ENCODE measurements at regions not wholly inside any gene's neighbourhood (a gene's known extent, or its start where the extent isn't known, plus 50 kb on each side); places are given as distances from the start of the nearest gene placed in this dataset.

- DNase-seq (ENCODE audit: low read depth, low spot score) (no peak), FAIRE-seq (no peak)
- Histone ChIP-seq H3K4me1 (ENCODE audit: control insufficient read depth, extremely low read depth, insufficient read depth, low read length) (no peaks in the 10 kb centered on the region), H3K36me3 (ENCODE audit: control insufficient read depth in 2 of 2, extremely low read depth in 1 of 2, insufficient read depth in 2 of 2, low read length in 2 of 2) (no peaks in the 10 kb centered on the region), H3K4me2 (ENCODE audit: insufficient read depth, low read length) (no peak overlapping the region), H3K27ac (ENCODE audit: insufficient read depth, low read depth, low read length) (no peak overlapping the region), H4K20me1 (replicated peaks; ENCODE audit: control insufficient read depth, extremely low read depth, insufficient read depth, low read length) (no peaks in the 10 kb centered on the region), H3K9ac (replicated peaks; ENCODE audit: extremely low read depth, insufficient read depth, low read length) (no peak overlapping the region), H3K9me3 (replicated peaks; ENCODE audit: control insufficient read depth, insufficient read depth, low read length) (no peaks in the 10 kb centered on the region), H3K27me3 (ENCODE audit: control insufficient read depth in 2 of 2, insufficient read depth in 2 of 2, low read length in 2 of 2) (no peaks in the 10 kb centered on the region), H2AFZ (ENCODE audit: low read depth, low read length) (no peak overlapping the region), H3K9me1 (replicated peaks; ENCODE audit: control insufficient read depth, extremely low read depth, insufficient read depth, low read length) (no peaks in the 10 kb centered on the region), H3K4me3 (replicated peaks in 1 of 3; ENCODE audit: insufficient read depth in 1 of 3, low read depth in 1 of 3, low read length in 3 of 3) (no peak overlapping the region), H3K79me2 (ENCODE audit: control insufficient read depth, insufficient read depth, low read length) (no peaks in the 10 kb centered on the region)
- ChIA-PET POLR2A (no interaction called here), CTCF (no interaction called here)
- intact Hi-C loops (cut with micrococcal nuclease) (no loop called here), dilution Hi-C loops (cut with MboI; ENCODE audit: extremely low pct_ligation_motif_present, low sequenced_read_pairs) (no loop called here)
- no peak for TF ChIP-seq MAX (IDR thresholded peaks at IDR 0.05; ENCODE audit: insufficient read depth, insufficient read length)
- TF ChIP-seq FOS (IDR thresholded peaks at IDR 0.05; ENCODE audit: borderline replicate concordance, insufficient read depth, low read length): no peak
- BruUV-seq (replicated peaks): no TSS peak
Observed at GRCh38 chr5:163185315-163185714, 252.1 kb upstream of the CCNG1 start.

GRCh38 chr5:163189023-163189553 lies 248.3 kb upstream of the CCNG1 start:
- Histone ChIP-seq H3K36me3 (ENCODE audit: control insufficient read depth in 2 of 2, extremely low read depth in 1 of 2, insufficient read depth in 2 of 2, low read length in 2 of 2) (no peaks in the 10 kb centered on the region), H3K9me3 (replicated peaks; ENCODE audit: control insufficient read depth, insufficient read depth, low read length) (no peaks in the 10 kb centered on the region), H3K4me3 (replicated peaks in 1 of 3; ENCODE audit: insufficient read depth in 1 of 3, low read depth in 1 of 3, low read length in 3 of 3) (no peak overlapping the region), H3K27ac (ENCODE audit: insufficient read depth, low read depth, low read length) (no peak overlapping the region), H3K27me3 (ENCODE audit: control insufficient read depth in 2 of 2, insufficient read depth in 2 of 2, low read length in 2 of 2) (no peaks in the 10 kb centered on the region), H2AFZ (ENCODE audit: low read depth, low read length) (no peak overlapping the region), H4K20me1 (replicated peaks; ENCODE audit: control insufficient read depth, extremely low read depth, insufficient read depth, low read length) (no peaks in the 10 kb centered on the region), H3K9ac (replicated peaks; ENCODE audit: extremely low read depth, insufficient read depth, low read length) (no peak overlapping the region), H3K4me2 (ENCODE audit: insufficient read depth, low read length) (no peak overlapping the region), H3K79me2 (ENCODE audit: control insufficient read depth, insufficient read depth, low read length) (no peaks in the 10 kb centered on the region), H3K9me1 (replicated peaks; ENCODE audit: control insufficient read depth, extremely low read depth, insufficient read depth, low read length) (no peaks in the 10 kb centered on the region), H3K4me1 (ENCODE audit: control insufficient read depth, extremely low read depth, insufficient read depth, low read length) (no peaks in the 10 kb centered on the region)
- dilution Hi-C loops (cut with MboI; ENCODE audit: extremely low pct_ligation_motif_present, low sequenced_read_pairs) (no loop called here), intact Hi-C loops (cut with micrococcal nuclease) (no loop called here)
- DNase-seq (ENCODE audit: low read depth, low spot score): no peak
- POLR2A ChIA-PET: no interaction called here
- BruUV-seq (replicated peaks): no TSS peak
- CTCF ChIA-PET: no interaction called here
- FAIRE-seq: no peak
- TF ChIP-seq EZH2 (IDR thresholded peaks at IDR 0.05; ENCODE audit: borderline replicate concordance, low read depth, low read length, severe bottlenecking) (no peak), GATA2 (IDR thresholded peaks at IDR 0.05; ENCODE audit: insufficient read depth, insufficient read length, low read depth, low read length) (no peak), CTCF (IDR thresholded peaks at IDR 0.05; ENCODE audit: extremely low read depth in 1 of 2, insufficient read depth in 1 of 2, low read depth in 1 of 2, low read length in 2 of 2) (no peak), MAX (IDR thresholded peaks at IDR 0.05; ENCODE audit: insufficient read depth, insufficient read length) (no peak), MYC (IDR thresholded peaks at IDR 0.05; ENCODE audit: low read depth, low read length) (no peak), POLR2A (IDR thresholded peaks at IDR 0.05; ENCODE audit: low read depth, low read length) (no peak), POLR2AphosphoS5 (IDR thresholded peaks at IDR 0.05; ENCODE audit: insufficient read depth, low read depth, low read length) (no peak), FOS (IDR thresholded peaks at IDR 0.05; ENCODE audit: borderline replicate concordance, insufficient read depth, low read length) (no peak), JUN (IDR thresholded peaks at IDR 0.05; ENCODE audit: borderline replicate concordance, insufficient read depth, insufficient read length, low read depth) (no peak)

Data from endothelial cell of umbilical vein (primary cell).